Heart right ventricle (tissue), 16 donors: ENCODE measurements at regions not wholly inside any gene's neighbourhood (a gene's known extent, or its start where the extent isn't known, plus 50 kb on each side); places are given as distances from the start of the nearest gene placed in this dataset.

Experiments used
- ATAC-seq, 8 donors: fragments of 200-7000 bp; cut with Tn5 transposase; one replicate each; pipeline ENCODE4 v1.9.1; 2020; ENCODE audit warnings: mild to moderate bottlenecking in 8 of 8, moderate library complexity in 8 of 8, moderate number of reproducible peaks in 1 of 8
- DNase-seq, 2 donors: peaks; one replicate each; pipeline ENCODE4 v3.0.0-alpha.2; 2020
- H3K27ac ChIP-seq, 10 donors: fragments of 200-600 bp; sonication (generic) in 2 of 10; one replicate each; pipeline versions ENCODE4 v1.5.0 to v1.8.0; 2020 to 2022; ENCODE audit warnings: mild to moderate bottlenecking in 3 of 10
- H3K27me3 ChIP-seq, 7 donors: fragments of 200-600 bp; one replicate each; pipeline ENCODE4 v1.8.0; 2021 to 2022; ENCODE audit warnings: mild to moderate bottlenecking in 2 of 7
- H3K36me3 ChIP-seq, 9 donors: fragments of 200-600 bp; sonication (generic) in 1 of 9; one replicate each; pipeline versions ENCODE4 v1.5.0 to v1.8.0; 2020 to 2022; ENCODE audit warnings: mild to moderate bottlenecking in 2 of 9
- H3K4me1 ChIP-seq, 9 donors: fragments of 200-600 bp; sonication (generic) in 1 of 9; one replicate each; pipeline versions ENCODE4 v1.5.0 to v1.8.0; 2020 to 2022; ENCODE audit warnings: mild to moderate bottlenecking in 4 of 9
- H3K4me3 ChIP-seq, 10 donors: fragments of 200-600 bp; sonication (generic) in 2 of 10; one replicate each; pipeline versions ENCODE4 v1.5.0 to v1.8.0; 2020 to 2022; ENCODE audit warnings: mild to moderate bottlenecking in 7 of 10, moderate library complexity in 2 of 10
- H3K9me3 ChIP-seq, 11 donors: fragments of 200-600 bp in 10 of 11; sonication (generic) in 2 of 11; one replicate each; pipeline versions ENCODE4 v1.5.0 to v1.8.0; 2013 to 2022; ENCODE audit warnings: mild to moderate bottlenecking in 2 of 11, control low read depth in 1 of 11, moderate library complexity in 1 of 11
- CTCF ChIP-seq, 9 donors: fragments of 200-600 bp; sonication (generic) in 2 of 9; IDR thresholded peaks; one replicate each; pipeline versions ENCODE4 v1.5.0 to v1.8.0; 2021 to 2022; ENCODE audit warnings: antibody characterized with exemption in 9 of 9, mild to moderate bottlenecking in 5 of 9, moderate library complexity in 1 of 9
- WGBS, 2 donors: extraction: QIAGEN DNeasy Blood & Tissue Kit; methylation state at CpG; one replicate each; pipeline ENCODE4 v1.1.7; 2013; ENCODE audit warnings: inconsistent platforms in 1 of 2; 5-methylcytosine and 5-hydroxymethylcytosine counted together
- intact Hi-C, 10 donors: fragments of 100-400 bp; cut with DNase I; formaldehyde crosslinking; loops; one replicate each; pipeline versions ENCODE4 v1.11.1 to v1.14.2; 2022
- donor health status: Arrhythmogenic right ventricular cardiomyopathy.
- donor health status: ischemic (EF 13 %, LVEDD 7.1; RV severe dilation, severe dysfunction).
- donor health status: healthy with polysubstance abuse.
- donor health status: DM: no; HTN: yes; CAD: no.
- donor health status: DM: no; HTN: no; CAD: no.
- donor health status: ischemic (EF 25% LVEDD 6.9; RV normal size, moderate dysfunction).
- donor health status: ischemic (EF 25% LVEDD 5.7; RV mildly dilated, moderate dysfunction).
- donor health status: healthy.
- donor health status: DM: yes; HTN: yes; CAD: no.
- donor health status: Ischemic cardiomyopathy.
- donor health status: ischemic (EF 35%, LVEDD 5.7; RV mildly dilated, moderate dysfunction).
- donor health status: nonischemic (EF 11% LVEDD 7.7; RV severe dilation, severe dysfunction).
- donor health status: DM: yes; HTN: yes; CAD: no.
- donor health status: PGD.
- donor health status: ischemic (EF 29% LVEDD 5.4; RV normal size, mild dysfunction).
- donor health status: nonischemic (EF 23%, LVEDD 6.1; RV moderate dilation, normal function).

GRCh38 chr21:41011951-41012366 is 156.0 kb upstream of the BACE2 start:
- 63 to 72% methylated on average over 16 of the region's 16 CpGs for WGBS, 2 donors
- no peak overlapping the region for H3K4me3 ChIP-seq
- ATAC-seq (peak in 2 of 8 donors; percentile 44 to 68), DNase-seq (no peak)
- no peaks in the 10 kb centered on the region for H3K9me3 ChIP-seq
- peaks cover 0 to 6% (median 0%) of the 10 kb centered on the region in 9 donors for H3K4me1 ChIP-seq
- H3K36me3 ChIP-seq = no peaks in the 10 kb centered on the region
- no peak overlapping the region for H3K27ac ChIP-seq
- TF ChIP-seq CTCF (IDR thresholded peaks at IDR 0.05) = no peak
- intact Hi-C loops = no loop called here
- H3K27me3 ChIP-seq = peaks cover 0 to 24% (median 12%) of the 10 kb centered on the region in 7 donors

- Histone ChIP-seq H3K9me3 (no peaks in the 10 kb centered on the region), H3K27ac (no peak overlapping the region), H3K4me1 (peaks cover 0 to 6% (median 0%) of the 10 kb centered on the region in 9 donors), H3K4me3 (no peak overlapping the region), H3K36me3 (no peaks in the 10 kb centered on the region), H3K27me3 (peaks cover 0 to 24% (median 12%) of the 10 kb centered on the region in 7 donors)
- TF ChIP-seq CTCF (IDR thresholded peaks at IDR 0.05) = no peak
- 92 to 94% methylated on average over 3 of the region's 3 CpGs for WGBS, 2 donors
- intact Hi-C loops = no loop called here
- no peak for ATAC-seq
- DNase-seq = no peak
These were observed 155.5 kb upstream of the BACE2 start for GRCh38 chr21:41012425-41012824.

- Histone ChIP-seq H3K4me3 (no peak overlapping the region), H3K27me3 (peaks cover 0 to 2% (median 0%) of the 10 kb centered on the region in 7 donors), H3K4me1 (peaks cover 0 to 6% (median 0%) of the 10 kb centered on the region in 9 donors), H3K9me3 (peaks cover 0 to 18% (median 0%) of the 10 kb centered on the region in 11 donors), H3K36me3 (no peaks in the 10 kb centered on the region), H3K27ac (no peak overlapping the region)
- 93% methylated on average over 2 of the region's 2 CpGs for WGBS, 2 donors
- no peak for DNase-seq
- TF ChIP-seq CTCF (IDR thresholded peaks at IDR 0.05) = no peak
- no peak for ATAC-seq
- intact Hi-C loops = no loop called here
These were observed 151.5 kb upstream of the BACE2 start for GRCh38 chr21:41016472-41016871.

- Histone ChIP-seq H3K4me1 (no peaks in the 10 kb centered on the region), H3K27me3 (peaks cover 0 to 2% (median 0%) of the 10 kb centered on the region in 7 donors), H3K36me3 (no peaks in the 10 kb centered on the region), H3K9me3 (peaks cover 0 to 18% (median 0%) of the 10 kb centered on the region in 11 donors), H3K4me3 (no peak overlapping the region), H3K27ac (no peak overlapping the region)
- TF ChIP-seq CTCF (IDR thresholded peaks at IDR 0.05) = no peak
- DNase-seq (no peak), ATAC-seq (no peak)
- intact Hi-C loops = no loop called here
- 63 to 68% methylated on average over 2 of the region's 2 CpGs for WGBS, 2 donors
These were observed 149.5 kb upstream of the BACE2 start for GRCh38 chr21:41018431-41018830.
